SK-MEL-5 (cell line): ENCODE measurements at regions not wholly inside any gene's neighbourhood (a gene's known extent, or its start where the extent isn't known, plus 50 kb on each side); places are given as distances from the start of the nearest gene placed in this dataset.
"Not testable (repeated sequence)": the region's sequence is repeated elsewhere in the genome, so short reads cannot be mapped to it uniquely, and the experiment has no call there.

ENCODE experiments used
- DNase-seq: peaks from one replicate; pipeline ENCODE4 v3.0.0-alpha.2; 2016; ENCODE audit warnings: low read depth, low spot score
- in situ Hi-C: cut with HindIII; loops from 2 replicates; pipeline ENCODE4 v1.10.0; 2016; ENCODE audit warnings: low sequenced_read_pairs, high pct_unique_total_duplicates, low pct_unique_long_range_greater_than_20kb

DNA sequence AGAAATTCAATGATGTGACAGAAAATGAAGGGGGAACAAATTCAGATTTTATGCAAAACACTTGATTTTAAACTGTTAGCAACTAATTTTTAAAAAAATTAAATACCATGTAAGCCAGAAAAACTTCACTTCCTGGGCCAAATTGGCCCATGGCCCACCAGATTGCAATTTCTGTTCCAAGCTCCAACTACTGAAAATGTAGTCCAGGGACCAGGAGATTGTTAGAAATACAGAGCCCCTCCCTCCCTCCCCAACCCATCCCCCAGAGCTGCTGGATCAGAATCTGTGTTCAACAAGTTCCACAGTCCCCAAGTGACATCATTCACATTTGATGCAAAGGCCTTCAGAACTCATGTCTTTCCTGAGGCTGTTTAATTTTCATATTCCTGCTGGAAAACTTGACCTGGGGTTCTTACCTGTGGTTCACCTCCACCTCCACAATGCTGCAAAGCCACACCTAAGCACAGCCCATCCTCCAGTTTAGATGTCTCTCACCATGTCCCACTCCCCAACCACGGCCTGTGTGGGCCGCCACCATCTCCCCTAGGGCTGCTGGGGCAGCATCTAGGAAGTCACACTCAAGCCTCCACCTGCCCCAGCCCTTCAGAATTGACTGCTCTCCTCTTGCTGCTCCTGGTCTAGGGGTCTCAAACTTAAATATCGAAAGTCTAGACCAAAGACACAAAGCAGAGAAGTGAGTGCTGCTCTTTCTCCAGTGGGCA, 482.0 kb downstream of the UQCRFS1 start:
- no peak for DNase-seq
- in situ Hi-C loops = no loop called here

- no peak for DNase-seq
- in situ Hi-C loops = no loop called here
Measured at GRCh38 chr19:28727480-28728159, 485.3 kb downstream of the UQCRFS1 start.

GRCh38 chr19:28726533-28727479, 486.1 kb downstream of the UQCRFS1 start:
- in situ Hi-C loops = no loop called here
- DNase-seq = no peak

DNA sequence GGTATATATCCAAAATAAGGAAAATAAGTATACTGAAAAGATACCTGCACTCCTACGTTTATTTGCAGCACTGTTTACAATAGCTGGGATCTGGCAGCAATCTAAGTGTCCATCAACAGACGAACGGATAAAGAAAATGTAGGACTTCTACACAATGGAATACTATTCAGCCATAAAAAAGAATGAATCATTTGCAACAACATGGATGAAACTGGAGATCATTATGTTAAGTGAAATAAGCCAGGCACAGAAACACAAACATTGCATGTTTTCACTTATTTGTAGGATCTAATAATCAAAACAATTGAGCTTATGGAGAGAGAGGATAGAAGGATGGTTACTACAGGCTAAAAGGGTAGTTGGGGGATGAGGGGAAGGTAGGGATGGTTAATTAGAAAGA, 494.0 kb downstream of the UQCRFS1 start:
- no peak for DNase-seq
- in situ Hi-C loops = no loop called here

GRCh38 chr19:28715157-28715556, 497.8 kb downstream of the UQCRFS1 start:
- in situ Hi-C loops = no loop called here
- DNase-seq = no peak

DNA sequence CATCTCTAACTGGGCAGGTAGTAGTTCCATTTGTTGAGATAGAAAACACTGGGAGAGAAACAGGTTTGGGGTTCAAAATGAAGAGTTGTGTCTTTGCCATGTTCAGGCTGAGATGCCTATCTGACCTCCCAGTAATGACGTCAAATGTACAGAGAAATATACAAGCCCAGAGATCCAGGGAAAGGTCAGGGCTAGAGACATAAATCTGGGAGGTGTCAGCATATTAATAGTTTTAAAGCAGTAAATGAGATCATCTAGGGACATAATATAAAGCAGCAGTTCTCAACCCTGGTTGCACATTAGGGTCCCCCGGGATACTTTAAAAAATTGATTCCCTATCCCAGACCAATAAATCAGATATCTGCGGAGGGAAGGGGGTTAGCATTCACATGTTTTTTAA, 501.5 kb downstream of the UQCRFS1 start:
- peak; percentile 29 for DNase-seq
- in situ Hi-C loops = no loop called here

GRCh38 chr19:28710278-28710677, 502.7 kb downstream of the UQCRFS1 start:
- peak; percentile 80 for DNase-seq
- in situ Hi-C loops = no loop called here

DNA sequence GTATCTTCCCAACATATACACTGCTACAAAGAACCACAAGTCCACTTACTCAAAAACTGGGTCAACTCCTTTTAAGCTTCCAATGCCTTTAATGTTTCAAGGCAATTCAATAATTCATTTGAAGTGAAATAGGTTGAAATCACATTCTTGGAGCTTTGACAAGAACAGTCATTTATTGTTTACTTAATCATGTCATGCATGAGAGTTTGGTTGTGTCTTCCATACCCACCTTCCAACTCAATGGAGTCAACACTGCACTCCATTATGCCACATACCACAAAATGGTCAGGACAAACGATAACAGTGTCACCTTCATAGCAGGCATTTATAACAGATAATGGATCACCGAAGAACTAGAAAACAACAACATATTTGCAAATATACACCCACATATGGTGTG, 506.3 kb downstream of the UQCRFS1 start:
- in situ Hi-C loops = no loop called here
- no peak for DNase-seq

- DNase-seq = peak; percentile 96
- in situ Hi-C loops = no loop called here
Measured at GRCh38 chr19:28705008-28705407, 507.9 kb downstream of the UQCRFS1 start.

- DNase-seq = no peak
- in situ Hi-C loops = no loop called here
Measured at GRCh38 chr19:28703400-28703956, 509.5 kb downstream of the UQCRFS1 start.

DNA sequence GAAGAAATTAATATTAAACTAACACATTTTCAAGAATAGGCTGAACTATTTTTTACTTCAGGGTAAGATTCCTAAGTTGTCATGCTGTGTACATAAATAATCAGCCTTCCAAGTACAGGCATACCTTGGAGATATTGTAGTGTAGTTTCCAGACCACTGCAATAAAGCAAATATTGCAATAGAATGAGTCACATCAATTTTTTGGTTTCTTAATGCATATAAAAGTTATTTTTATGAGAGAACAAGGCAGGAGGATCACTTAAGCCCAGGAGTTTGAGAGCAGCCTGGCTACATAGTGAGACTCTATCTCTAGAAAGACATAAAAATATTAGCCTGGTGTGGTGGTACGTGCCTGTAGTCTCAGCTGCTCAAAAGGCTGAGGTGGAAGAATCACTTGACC, 511.5 kb downstream of the UQCRFS1 start:
- in situ Hi-C loops = no loop called here
- DNase-seq = no peak

DNA sequence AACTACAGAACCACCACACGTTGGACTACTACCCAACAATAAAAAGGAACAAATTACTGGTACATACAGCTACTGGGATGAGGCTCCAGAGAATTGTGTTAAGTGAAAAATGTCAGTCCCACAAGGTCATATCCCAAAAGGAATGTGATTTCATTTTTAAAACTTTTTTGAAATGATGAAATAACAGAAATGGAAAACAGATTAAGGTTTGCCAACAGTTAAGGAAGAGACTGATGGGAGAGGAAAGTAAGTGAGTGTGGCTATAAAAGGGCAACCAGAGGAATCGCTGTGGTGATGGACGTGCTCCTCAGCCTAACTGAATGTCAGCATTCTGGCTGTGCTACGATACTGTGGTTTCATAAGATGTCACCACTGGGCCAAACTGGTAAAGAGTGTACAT, 512.8 kb downstream of the UQCRFS1 start:
- in situ Hi-C loops = no loop called here
- DNase-seq = no peak

GRCh38 chr19:28697308-28697707, 515.6 kb downstream of the UQCRFS1 start:
- in situ Hi-C loops = no loop called here
- DNase-seq = no peak

DNA sequence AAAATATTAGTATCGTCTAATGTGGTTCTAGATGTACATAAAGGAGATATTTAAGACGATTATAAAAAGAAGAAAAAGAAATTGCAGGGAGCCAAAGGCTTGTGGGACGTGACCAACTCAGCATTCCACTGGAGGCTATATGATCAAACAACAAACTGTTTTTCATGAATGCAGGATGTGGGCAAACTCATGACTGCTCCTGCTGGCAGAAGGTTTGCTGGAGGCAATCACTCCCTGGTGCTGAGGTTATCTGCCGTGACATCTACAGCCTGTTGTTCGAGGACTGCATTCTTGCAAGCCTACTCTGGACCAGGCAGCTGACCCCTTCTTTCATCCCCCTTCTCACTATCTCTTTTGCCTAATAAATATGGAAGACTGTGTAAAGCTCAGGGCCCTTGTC, 518.1 kb downstream of the UQCRFS1 start:
- in situ Hi-C loops = no loop called here
- peak; percentile 98 for DNase-seq

GRCh38 chr19:28691683-28692082, 521.3 kb downstream of the UQCRFS1 start:
- in situ Hi-C loops = no loop called here

DNA sequence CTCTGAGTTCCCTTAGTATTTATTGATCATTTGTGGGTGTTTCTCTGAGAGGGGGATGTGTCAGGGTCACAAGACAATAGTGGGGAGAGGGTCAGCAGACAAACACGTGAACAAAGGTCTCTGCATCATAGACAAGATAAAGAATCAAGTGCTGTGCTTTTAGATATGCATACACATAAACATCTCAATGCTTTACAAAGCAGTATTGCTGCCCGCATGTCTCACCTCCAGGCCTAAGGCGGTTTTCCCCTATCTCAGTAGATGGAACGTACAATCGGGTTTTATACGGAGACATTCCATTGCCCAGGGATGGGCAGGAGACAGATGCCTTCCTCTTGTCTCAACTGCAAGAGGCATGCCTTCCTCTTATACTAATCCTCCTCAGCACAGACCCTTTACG, 523.5 kb downstream of the UQCRFS1 start:
- in situ Hi-C loops, DNase-seq: not testable (repeated sequence)

More at GRCh38 chr19:28691683-28692082, 521.3 kb downstream of the UQCRFS1 start:
- DNase-seq = no peak

- no peak for DNase-seq
- in situ Hi-C loops = no loop called here
Measured at GRCh38 chr19:28687296-28687695, 525.7 kb downstream of the UQCRFS1 start.

GRCh38 chr19:28686756-28687155, 526.2 kb downstream of the UQCRFS1 start:
- in situ Hi-C loops = no loop called here
- no peak for DNase-seq
